HG03135 (cell line): ENCODE measurements at regions not wholly inside any gene's neighbourhood (a gene's known extent, or its start where the extent isn't known, plus 50 kb on each side); places are given as distances from the start of the nearest gene placed in this dataset.

ENCODE experiments used
- ATAC-seq: cut with Tn5 transposase; IDR thresholded peaks from one replicate; pipeline ENCODE4 v1.9.1; 2021; ENCODE audit warnings: mild to moderate bottlenecking, moderate library complexity; ENCODE audit not compliant: unreplicated experiment

DNA sequence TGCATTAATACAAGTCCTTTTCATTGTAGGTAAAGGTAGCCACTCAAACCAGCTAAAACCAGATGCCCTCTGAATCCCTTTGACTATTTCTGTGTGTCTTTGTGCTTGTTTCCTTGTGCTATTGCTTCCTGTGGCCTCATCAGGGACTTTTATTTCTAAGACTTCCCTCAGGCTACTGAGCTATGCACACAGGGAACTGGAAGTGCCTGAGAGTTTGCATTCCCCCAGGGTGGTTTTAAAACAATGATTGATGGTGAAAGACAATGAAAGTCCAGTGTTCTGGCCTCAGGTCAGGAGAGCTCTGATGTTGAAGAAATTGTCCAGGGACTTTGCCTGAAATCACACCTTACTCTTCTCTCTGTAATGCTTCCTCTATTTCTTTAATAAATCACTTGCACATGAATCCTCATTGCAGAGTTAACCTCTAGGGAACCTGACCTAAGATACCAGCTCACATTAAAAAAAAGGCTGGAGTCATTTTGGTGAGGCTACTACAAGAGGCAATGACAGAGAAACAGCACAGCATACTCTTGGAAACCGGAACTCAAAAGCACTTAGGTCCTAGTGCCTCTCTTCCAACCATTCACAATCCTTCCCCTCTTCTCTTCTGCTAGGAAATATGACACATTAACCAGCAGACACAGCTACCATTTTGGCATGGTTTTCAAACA, 158.1 kb upstream of the NREP start:
- no peak for ATAC-seq

DNA sequence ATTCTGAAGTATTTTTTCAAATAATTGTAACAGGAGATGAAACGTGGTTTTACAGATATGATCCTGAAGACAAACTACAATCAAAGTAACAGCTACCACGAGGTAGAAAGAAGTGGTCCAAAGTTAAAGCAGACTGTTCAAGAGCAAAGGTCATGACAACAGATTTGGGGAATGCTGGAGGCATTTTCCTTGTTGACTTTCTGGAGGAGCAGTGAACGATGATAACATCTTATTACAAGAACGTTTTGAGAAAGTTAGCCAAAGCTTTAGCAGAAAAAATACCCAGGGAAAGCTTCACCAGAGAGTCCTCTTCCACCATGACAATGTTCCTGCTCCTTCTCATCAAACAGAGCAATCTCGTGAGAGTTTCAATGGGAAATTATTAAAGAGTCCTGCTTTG, 145.4 kb upstream of the NREP start:
- ATAC-seq = no peak

DNA sequence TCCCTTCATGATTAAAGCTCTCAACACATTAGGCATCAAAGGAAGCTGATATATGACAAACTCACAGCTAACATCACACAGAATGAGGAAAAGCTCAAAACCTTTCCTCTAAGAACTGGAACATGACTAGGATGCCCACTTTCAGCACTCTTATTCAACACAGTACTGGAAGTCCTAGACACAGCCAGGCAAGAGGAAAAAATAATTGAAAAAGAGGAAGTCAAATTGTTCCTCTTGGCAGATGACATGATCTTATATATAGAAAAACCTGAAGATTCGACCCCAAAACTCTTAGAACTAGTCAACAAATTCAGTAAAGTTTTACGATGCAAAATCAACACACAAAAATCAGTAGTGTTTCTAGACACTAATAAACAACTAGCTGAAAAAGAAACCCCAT, 144.3 kb upstream of the NREP start:
- ATAC-seq = no peak

DNA sequence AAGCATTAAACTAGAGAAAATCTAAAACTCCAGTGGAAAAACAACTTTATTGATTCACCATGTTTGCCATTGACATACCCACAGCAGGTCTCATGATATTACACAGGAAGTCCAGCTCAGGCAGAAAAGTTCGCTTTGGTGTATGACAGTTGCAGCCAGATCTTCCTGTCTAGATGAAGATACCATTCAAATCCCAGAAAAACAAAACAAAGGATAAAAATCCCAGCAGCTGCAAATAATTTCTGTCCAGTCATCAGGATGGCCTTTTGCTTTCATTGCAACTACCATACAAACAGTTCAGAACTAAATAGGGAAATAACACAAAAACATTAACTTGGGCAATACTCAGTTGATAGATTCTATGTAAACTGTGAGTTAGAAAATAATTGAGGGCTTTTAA, 136.0 kb upstream of the NREP start:
- no peak for ATAC-seq

DNA sequence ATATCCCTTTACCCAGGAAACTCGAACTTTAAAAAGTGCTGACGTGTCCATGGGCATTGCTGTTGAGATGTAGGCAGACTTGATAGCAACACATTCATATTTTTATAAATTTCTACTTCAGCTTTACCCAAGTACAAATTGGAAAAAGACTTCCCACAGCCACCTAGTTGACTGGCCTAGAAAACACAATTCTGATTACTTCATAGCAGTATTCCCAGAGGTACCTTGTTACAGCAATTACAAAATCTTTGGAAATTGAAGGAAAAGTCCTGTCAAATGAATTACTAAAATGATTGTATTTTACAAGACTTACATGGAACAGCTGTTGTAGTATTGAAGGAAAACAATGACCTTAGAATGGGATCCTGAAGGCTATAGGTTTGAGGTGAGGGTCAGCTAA, 130.7 kb upstream of the NREP start:
- ATAC-seq = no peak

DNA sequence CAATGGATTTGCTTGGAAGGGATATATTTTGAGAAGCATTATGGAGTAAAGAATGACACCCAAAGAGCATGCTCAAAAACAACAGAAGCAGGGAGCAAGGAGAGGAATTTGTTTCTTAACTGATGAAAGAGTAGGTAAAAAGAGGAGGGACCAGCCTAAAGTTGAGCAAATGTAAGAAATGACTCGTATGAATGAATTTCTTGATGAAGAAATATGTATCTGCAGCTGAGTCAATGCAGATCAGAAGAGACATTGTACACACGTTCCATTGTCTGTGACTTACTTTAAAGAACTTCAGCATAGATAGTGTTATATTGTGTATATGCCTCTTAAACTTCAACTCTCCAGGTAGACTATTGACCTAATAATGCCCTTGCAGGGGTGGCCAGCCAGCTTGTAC, 112.7 kb upstream of the NREP start:
- no peak for ATAC-seq

DNA sequence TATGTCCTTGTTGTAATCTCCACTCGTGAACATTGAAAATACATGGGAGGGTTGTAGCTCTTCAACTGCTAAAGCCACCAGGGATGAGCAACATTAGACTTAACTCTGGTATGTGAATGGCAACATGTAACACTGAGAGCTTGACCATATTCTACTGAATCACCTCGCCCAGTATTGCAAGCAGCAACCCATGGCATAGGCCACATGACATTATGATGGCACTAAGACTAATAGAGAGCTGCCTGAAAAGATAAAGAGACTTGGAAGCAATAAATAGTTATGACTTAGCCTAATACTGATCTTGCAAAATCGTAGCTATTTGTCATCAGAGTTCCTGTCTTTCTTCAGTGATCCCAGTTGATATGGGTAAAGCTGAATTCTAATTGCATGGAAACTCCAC, 108.4 kb upstream of the NREP start:
- ATAC-seq = no peak

DNA sequence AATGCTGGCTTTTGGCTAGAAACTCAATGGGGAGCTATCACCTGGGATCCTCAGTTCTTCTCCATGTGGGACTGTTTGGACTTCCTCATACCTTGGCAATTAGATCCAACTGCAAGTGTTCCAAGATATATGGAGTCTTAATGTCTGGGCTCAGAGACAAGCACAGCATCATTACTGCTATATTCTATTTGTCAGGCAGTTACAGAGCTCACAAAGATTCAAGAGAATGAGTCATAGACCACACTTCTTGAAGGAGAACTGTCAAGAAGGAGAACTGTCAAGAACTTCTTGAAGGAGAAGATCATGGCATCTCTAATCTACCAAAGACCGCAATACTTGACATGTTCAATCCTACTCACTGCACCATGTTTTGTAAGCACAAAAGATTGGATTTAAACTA, 106.8 kb upstream of the NREP start:
- ATAC-seq = no peak

DNA sequence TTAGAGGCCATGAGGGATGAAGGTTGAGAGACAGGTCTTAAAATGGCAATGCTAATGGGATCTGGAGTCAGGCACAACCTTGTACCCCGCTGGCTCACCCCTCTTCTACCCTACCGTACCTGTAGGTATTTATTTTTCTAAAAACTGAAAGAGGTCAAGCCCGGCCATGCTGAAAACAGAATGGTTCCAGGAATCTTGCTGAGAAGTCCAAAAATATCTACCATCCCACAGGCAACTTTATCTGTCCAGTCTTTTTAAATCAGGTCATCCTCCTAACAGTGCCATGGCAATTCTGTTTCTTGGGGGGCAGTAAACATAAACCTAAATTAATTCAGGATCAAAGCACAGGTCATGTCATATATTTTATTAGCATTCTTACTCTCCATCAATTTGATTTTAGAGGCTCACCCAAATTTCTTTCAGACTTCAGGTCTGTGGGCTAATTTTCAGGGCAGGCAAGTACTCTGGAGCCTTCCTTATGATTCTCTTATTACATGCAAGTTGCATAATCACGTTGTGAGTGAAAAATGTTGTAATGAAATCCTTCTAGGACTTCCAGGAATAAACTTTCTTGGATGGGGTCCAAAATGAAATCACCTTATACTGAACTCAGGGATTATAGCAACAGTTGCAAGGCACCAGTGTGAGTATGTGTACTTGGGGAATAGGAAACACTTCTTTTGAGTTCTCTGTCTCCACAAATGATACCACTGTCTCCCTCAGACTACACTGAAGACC, 102.7 kb upstream of the NREP start:
- ATAC-seq = no peak

DNA sequence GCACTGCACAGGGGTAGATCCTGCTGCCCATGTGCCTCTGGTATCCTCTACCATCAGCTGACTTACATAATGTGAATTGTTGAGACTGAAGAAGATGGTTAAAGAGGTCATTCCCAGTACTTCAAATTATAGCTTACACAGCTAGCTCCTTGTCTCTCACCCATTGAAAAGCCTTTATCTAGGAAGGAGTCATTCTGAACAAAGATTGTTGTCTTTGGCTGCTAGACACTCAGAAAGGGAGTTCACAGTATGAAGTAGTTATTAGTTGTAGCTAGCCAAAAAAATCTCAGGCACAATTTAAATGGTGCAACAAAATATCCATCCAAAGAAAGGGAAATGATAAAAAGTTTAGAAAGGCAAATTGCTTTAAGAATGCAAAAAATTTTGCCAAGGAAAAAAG, 102.0 kb upstream of the NREP start:
- ATAC-seq = no peak

DNA sequence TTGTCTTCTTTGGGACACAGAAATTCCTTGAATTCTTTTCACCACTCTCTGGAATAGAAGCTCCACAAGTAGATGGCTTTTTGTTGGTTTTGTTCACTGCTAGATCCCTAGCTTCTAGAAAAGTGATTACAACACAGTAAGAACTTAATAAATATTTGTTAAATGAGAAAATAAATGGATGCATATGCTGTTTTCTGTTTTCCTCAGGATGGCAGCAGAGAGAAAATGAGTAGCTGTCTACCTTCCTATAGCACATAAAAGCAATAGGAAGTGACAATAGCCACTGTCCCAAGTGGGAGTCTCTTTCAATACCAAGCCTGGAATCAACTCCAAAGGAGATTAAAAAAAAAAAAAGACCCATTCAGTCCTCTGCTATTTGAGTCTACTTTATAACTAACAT, 100.6 kb upstream of the NREP start:
- no peak for ATAC-seq

DNA sequence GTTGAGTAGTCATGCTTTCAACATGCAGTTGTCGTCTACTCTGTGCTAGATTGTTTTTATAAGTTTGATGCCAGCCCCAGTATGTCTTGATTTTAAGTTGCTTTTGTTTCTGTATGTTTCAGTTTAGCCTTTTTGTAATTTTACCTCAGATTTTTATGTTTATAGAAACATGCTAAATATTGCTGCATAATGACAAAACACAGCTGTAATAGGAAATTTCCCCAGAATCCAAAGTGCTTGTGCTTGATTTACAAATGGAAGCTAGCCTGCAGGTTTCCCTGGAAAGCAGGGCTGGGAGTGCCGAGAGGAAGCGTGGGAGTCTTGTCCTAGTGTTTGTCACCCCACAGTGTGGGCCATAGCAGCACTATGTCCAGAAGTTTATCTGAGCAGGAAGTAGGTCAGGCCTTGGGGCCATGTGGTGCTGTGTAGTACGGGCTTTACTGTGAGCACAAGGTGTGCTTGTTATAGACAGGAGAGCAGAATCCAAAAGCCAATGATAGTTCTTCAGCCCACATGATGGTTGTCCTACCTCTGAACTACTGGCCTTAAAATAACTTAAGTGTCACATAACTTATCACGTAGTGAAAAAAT, 100.0 kb upstream of the NREP start:
- no peak for ATAC-seq

DNA sequence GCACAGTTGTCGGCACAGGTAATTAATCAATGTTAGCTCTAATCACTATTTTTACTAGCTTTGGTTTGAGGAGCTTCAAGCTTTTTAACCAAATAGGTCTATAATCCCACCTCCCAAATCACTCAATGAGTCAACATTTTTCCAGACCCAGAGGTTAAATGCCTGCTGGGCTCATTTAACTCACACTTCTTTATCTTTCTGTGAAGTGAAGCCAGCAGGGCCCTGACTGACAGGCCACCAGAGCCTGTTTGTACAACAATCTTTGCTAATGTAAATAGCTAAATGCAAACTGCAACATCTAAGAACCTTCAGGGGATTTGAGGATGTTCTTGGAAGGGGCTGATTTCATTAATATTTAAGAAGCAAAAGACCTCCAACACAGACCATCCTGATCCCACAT, 98.4 kb upstream of the NREP start:
- no peak for ATAC-seq

DNA sequence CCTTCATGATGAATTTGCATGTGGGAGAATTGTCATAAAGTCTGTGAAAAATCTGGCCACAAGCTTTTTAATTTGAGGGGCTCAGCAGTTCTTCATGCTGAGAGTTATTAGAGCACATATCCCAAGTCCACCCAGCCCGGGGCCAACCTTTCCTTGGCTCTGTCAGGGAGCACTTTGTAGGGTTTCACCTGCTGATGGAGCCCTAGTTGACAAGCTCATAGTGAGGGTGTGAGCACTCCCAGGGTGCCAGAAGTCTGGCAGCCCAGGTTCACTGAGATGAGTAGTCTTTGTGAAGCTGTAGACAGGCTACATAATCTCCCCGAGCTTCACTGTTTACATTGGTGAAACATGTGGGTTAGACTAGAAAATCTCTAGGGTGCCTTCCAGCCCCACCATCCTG, 97.2 kb upstream of the NREP start:
- ATAC-seq = peak; percentile 10

DNA sequence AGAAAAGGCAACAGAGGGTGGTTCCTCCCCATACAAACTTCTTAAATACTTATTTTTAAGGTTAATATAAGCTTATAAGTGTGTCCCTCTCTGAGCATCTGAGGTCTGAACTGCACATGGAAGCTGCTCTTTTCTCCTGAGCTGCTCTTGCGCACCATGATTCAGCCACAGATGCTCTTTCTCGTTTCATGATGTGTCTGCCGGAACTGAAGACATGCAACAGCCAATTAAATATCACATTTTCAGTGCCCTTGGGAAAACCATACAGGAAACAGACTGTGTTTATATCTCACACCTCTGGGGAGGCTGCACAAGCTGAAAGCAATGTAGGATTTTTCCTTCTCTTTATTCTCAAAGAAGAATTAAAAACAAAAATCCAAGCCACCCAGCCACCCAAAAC, 96.8 kb upstream of the NREP start:
- ATAC-seq = peak; percentile 78

DNA sequence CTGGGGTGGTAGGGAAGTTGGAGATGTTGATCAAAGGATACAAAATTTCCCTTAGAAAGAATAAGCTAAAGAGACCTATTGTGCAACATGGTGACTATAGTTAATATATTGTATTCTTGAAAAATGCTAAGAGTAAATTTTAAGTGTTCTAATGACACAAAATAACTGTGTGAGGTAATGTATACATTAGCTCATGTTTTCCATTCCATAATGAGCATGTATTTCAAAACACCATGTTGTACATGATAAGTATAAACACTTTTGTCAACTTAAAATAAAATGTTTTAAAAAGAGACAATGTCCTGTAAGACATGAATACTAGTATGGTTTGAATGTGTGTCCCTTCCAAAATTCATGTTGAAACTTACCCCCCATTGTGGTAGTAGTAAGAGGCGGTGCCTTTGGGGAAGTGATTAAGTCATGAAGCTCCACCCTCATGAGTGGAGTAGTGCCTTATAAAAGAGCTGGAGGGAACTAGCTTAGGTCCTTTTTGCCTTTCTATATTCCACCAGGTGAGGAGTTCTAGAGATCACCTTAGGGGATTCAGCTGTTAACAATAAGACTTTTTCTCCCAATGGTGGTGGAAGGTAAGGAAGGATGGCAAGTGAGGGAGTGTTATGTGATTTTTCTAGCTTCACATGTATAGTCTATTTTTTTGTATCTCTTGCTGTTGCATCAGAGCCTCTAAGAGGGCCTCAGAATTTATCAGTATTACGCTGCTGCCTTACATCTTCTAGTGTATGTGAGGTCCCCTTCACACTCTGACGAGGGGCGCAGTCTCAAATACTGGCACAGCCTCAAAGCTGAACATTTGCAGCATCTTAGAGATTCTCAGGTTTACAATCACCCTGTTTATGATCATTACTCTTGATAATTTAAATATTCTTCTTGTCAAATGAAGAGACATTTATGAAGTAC, 94.9 kb upstream of the NREP start:
- no peak for ATAC-seq

DNA sequence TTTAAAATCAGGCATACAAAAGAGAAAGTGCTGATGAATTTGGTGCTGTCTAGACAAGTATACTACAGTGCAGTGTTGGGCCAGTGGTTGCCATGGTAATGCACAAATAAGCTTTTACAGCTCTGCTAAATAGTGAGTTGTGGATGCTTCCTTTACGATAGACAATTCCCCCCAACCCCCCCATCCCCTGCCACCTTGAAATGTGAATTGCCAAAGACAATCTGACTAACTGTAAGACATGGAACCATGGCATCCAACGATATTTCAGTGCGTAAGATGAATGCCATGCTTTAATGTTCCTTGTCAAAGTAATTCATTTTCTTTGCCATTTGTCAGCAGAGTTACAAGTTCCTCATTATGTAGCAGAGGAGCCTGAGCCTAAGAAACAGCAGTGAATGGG, 91.5 kb upstream of the NREP start:
- ATAC-seq = no peak

DNA sequence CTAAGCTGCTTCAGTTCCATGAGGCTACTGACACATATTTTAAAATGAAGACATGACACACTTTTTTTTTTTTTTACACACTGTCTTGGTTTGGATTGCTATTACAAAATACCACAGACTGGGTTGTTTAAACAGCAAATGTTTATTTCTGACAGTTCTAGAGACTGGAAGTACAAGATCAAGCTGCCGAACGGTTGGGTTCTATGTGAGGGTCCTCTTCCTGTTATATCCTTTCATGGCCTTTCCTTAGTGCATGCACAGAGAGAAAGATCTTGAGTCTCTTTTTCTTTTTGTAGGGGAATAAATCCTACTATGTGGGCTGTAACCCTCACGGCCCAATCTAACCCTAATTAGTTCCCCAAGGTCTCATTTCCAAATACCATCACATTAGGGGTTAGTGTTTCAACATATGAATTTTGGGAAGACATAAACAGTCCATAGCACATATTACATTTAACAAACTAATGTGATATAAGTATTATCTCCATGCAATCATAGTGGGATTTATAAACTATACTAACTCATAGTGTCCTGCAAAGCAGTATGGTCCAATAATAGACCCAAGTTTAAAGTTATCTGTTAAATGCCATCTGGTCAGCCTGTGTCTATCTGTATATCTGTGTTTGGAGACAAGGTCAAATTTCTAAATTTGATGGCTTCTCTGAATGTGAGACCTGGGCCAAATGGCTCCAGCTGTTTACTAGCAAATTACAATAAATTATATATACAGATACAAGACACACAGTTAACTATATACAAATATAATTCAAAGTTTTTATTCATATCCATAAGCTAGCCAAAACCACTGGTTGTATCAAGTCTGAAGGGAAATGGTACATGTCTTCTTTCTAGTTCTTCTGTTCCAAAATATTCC, 90.3 kb upstream of the NREP start:
- no peak for ATAC-seq

DNA sequence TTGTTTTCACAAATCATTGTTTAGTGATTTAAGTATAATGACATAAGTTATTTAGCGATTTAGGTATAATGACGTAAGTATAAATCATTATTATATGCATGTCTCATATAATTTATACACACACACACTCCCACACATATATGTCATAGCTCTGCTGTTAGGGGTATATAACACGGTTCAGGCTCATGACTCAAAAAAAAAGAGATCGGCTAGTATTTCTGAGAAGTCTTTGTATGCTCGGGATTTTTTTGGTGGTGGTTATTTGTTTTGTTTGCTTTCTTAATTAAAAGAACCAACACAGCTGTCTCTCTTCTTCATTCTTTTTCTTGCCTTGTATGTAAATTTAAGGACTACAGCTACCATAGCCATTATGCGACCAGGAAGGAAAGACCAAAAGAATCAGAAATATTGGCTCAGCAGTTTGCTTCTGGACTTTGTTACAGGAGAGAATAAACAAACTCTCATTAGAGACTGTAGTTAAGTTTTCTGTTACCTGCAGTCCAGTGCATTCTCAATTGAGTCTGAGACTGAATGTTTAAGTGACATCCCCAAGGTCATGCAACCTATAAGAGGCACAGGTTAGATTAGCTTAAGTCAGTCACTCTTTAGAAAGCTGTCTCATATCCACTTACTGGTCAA, 83.2 kb upstream of the NREP start:
- no peak for ATAC-seq

DNA sequence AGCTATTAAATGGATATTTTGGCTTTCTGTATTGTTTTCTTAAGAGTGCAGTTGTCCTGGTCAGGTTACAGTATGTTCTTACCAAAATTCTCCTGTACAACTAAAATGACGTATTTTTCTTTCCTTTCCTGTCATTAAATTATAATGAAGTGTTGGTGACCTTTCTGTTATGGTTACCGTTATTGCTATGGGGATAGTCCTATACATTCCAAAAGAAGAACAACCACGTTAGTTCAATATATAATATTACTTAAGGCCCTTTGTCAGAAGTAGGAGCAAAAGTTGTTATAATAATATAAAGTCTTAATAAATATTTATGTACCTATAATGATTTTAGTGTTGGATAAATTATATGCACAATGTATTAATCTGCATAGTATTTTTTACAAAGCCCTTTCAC, 82.4 kb upstream of the NREP start:
- no peak for ATAC-seq
